COLO668 (cell line): ENCODE measurements at regions not wholly inside any gene's neighbourhood (a gene's known extent, or its start where the extent isn't known, plus 50 kb on each side); places are given as distances from the start of the nearest gene placed in this dataset.
"Not testable (repeated sequence)": the region's sequence is repeated elsewhere in the genome, so short reads cannot be mapped to it uniquely, and the experiment has no call there.

ENCODE experiments used
- DNase-seq: peaks from one replicate; lab custom pipeline; 2025; ENCODE audit not compliant: unreplicated experiment; lab: John Stamatoyannopoulos, UW

GRCh38 chr1:222941425-222941824, 126.6 kb downstream of the DISP1 start:
- DNase-seq, result no peak

- DNase-seq, result no peak
These were observed 131.6 kb downstream of the DISP1 start for GRCh38 chr1:222946436-222946835.

- no peak for DNase-seq
These were observed 133.2 kb downstream of the DISP1 start for GRCh38 chr1:222948079-222948478.

GRCh38 chr1:222950892-222951291, 136.1 kb downstream of the DISP1 start:
- DNase-seq, result no peak

GRCh38 chr1:222953585-222953984, 138.7 kb downstream of the DISP1 start:
- no peak for DNase-seq

GRCh38 chr1:222955964-222956363, 141.1 kb downstream of the DISP1 start:
- no peak for DNase-seq

GRCh38 chr1:222956601-222957000, 141.8 kb downstream of the DISP1 start:
- no peak for DNase-seq

GRCh38 chr1:222967466-222968240, 152.8 kb downstream of the DISP1 start:
- DNase-seq, result no peak

- no peak for DNase-seq
These were observed 155.2 kb downstream of the DISP1 start for GRCh38 chr1:222970040-222970439.

- no peak for DNase-seq
These were observed 155.9 kb downstream of the DISP1 start for GRCh38 chr1:222970711-222971110.

GRCh38 chr1:222971146-222971545, 156.3 kb downstream of the DISP1 start:
- DNase-seq, result no peak

- DNase-seq, result no peak
These were observed 158.7 kb downstream of the DISP1 start for GRCh38 chr1:222973561-222973960.

- DNase-seq, result no peak
These were observed 159.7 kb downstream of the DISP1 start for GRCh38 chr1:222974496-222974895.

GRCh38 chr1:222975472-222976122, 160.8 kb downstream of the DISP1 start:
- no peak for DNase-seq

- no peak for DNase-seq
These were observed 161.6 kb downstream of the DISP1 start for GRCh38 chr1:222976453-222976852.

GRCh38 chr1:222977294-222977693, 162.5 kb downstream of the DISP1 start:
- not testable (repeated sequence) for DNase-seq

- no peak for DNase-seq
These were observed 163.5 kb downstream of the TLR5 start for GRCh38 chr1:222979561-222979960.

GRCh38 chr1:222987674-222988076, 155.4 kb downstream of the TLR5 start:
- no peak for DNase-seq

- DNase-seq, result no peak
These were observed 153.6 kb downstream of the TLR5 start for GRCh38 chr1:222989443-222989842.

- no peak for DNase-seq
These were observed 151.9 kb downstream of the TLR5 start for GRCh38 chr1:222991177-222991576.

- DNase-seq, result no peak
These were observed 151.1 kb downstream of the TLR5 start for GRCh38 chr1:222991908-222992307.

GRCh38 chr1:222994511-222995235, 148.4 kb downstream of the TLR5 start:
- no peak for DNase-seq
